Stimulated activated CD8-positive, alpha-beta memory T cell treated with anti-CD3 and anti-CD28 coated beads, Interleukin-15, amount 100 ng/mL, for 48 hours (primary cell): ENCODE measurements at regions not wholly inside any gene's neighbourhood (a gene's known extent, or its start where the extent isn't known, plus 50 kb on each side); places are given as distances from the start of the nearest gene placed in this dataset.
A peak's percentile ranks its signal among the peaks of the same experiment; 100 is the strongest.
"Not testable (repeated sequence)": the region's sequence is repeated elsewhere in the genome, so short reads cannot be mapped to it uniquely, and the experiment has no call there.

ENCODE experiments used
- DNase-seq, 2 donors: peaks; one replicate each; pipeline ENCODE4 v3.0.0-alpha.2; 2020; ENCODE audit warnings: low read depth in 2 of 2

DNA sequence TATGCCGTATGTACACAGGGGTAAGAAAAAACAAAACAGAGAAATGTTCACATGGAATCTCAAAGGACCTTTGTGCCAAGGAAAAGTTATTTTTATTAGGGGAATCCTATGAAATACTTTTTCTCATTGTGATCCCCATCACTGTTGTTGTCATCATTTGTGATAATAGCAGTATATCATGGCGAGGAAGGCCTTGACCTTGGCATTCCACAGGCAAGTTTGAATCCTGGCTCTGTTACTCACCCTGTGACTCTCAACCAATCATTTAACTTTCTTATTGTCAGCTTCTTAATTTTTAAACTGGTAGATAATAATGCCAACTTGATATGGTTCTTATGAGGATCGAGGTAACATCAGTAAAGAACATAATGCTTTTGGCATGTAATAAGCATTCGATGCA, 142.2 kb upstream of the DDHD1 start:
- DNase-seq = no peak

DNA sequence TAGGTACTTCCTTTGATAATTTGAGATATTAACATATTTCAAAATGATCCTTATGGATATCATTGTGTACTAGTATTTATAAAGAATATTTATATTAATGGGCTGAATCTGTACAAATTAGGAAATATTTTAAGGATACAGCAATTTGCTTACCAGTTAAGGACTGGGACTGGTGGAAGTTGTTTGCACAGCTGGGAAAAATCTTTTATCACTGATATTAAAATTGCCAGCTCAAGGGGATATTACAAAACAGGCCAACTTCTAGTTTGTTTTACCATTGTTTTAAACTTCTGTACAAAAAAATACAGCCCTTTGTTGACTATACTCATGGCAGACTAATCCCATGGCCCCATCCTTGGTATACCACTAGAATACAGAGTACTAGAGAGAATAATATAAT, 133.2 kb upstream of the DDHD1 start:
- no peak for DNase-seq

DNA sequence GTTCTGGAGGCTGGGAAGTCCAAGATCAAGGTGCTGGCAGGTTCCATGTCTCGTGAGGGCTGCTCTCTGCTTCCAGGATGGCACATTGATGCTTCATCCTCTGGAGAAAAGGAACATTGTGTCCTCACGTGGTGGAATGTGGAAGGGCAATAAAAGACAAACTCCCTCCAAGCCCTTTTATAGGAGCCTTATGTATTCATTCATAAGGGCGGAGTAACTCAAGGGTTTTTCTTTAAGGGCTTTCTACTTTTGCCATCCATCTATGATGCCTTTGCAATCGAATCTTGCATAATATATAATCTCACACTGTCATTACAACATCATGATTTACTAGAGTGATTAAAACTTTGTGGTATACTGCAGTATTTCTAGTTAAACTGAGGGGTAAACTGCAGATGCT, 132.7 kb upstream of the DDHD1 start:
- DNase-seq = no peak

DNA sequence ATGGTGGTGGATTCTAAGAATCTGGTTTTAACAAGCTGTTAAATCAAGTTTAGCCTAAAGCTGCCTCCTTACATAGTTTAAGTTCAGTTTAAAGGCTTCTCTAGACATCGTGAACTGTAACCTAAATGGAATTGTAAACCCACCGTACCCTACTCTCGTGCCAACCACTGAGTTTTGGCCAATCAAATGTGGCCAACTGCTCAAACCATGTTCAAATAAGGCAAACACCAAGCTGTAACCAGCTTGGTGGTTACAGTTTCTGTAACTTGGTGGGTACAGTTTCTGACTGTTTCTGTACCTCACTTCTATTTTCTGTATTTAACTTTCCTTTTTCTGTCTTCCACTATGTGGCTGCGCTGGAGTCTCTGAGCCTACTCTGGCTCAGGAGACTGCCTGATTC, 131.9 kb upstream of the DDHD1 start:
- no peak for DNase-seq

DNA sequence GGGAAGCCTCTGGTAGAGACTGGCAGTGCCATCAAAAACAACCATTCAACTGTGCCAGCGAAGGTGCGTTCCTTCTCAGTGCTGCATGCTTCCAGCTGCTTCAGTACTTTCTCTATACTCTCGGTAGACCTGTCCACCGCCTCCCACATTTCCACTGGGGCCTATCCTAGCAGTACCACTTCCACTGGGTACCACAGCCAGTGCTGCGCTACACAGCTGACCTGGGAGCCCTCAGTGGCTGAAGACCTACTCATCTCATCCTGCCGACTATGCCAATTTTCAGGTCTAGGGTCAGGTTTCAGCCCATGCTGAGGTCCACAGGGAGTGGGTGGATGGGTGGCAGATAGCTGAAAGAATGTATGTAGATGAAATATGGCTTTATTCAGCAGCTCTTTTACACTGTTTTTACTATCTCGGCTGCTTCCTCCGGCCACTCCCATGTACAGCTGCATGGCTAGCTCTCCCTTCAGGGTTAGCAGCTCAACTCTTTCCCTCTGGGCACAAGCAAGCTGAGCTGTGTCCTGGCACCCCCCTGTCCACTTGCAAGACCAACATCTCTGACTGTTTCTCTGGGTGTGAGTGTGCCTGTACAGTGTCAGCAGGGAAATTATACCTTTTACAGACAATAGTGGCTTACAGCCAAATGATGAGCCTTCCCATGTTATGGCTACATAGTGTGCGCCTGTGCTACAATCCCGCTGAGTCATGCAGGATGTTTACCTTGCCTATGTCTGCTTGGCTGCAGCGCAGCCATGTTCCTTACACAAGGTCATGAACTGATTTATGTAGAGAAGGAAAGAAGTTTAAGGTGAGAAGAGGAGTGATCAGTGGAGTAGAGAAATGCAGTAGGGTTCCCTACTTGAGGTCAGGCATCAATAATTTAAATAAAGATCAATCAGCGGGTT, 125.7 kb upstream of the DDHD1 start:
- no peak for DNase-seq

DNA sequence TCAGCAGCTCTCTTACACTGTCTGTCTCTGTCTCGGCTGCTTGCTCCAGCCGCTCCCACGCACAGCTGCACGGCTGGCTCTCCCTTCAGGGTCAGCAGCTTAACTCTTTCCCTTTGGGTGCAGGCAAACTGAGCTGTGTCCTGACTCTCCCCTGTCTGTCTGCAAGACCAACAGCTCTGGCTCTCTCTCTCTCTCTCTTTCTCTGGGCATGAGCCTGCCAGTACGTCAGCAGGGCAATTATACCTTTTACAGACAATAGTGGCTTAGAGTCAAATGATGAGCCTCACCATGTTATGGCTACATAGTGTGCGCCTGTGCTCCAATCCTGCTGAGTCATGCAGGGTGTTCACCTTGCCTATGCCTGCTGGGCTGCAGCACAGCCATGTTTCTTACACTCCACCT, 120.5 kb upstream of the DDHD1 start:
- DNase-seq = no peak

DNA sequence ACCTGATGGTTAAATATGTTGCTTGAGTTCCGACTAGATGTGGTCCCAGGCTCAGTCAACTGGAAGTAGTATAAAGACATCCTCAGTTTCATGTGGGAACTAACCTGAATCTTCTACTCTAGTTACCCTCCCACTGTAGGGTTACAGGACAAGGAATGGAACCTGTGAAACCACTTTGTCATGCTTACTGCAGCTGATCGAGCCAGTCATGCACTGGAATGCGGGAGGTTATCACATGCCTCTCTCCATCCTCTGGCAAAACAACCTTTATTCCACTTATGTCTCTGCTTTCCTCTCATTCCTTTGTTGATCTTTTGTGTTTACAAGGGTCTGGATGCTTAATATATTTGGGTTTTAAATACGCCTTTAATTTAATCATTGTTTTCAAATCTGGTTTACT, 111.9 kb upstream of the DDHD1 start:
- DNase-seq = no peak

DNA sequence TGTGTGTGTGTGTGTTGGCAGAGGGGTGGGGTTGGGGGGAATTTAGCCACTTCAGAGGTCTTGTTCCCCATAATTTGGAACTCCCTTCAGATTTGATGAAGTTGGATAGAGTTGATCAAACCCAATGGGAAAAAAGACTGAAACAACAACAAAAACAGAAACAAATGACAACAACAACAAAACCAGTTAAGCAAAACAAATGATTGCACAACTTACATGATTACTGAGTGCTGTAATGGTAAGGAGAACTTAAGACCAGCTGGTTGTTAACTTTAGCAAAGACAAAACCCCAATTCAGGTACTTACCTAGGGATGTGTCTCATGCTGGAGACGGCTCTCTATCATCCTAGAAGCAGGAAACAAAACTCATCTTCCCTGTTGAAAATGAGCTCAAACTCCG, 107.8 kb upstream of the DDHD1 start:
- DNase-seq = no peak

DNA sequence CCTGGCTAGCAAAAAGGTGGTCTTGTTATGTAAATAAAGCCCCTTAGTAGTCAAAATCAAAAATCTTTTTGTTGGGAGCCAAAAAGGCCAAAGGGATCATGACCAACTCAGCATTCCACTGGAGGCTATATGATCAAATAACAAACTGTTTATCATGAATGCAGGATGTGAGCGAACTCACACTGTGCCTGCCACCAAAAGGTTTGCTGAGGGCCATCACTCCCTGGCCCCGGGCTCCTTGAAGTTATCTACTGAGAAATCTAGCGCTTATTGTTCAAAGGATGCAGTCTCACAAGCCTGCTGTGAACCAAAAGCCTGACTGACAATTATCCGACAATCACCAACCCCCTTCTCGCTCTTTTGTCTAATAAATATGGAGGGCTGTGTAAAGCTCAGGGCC, 107.2 kb upstream of the DDHD1 start:
- DNase-seq = no peak

DNA sequence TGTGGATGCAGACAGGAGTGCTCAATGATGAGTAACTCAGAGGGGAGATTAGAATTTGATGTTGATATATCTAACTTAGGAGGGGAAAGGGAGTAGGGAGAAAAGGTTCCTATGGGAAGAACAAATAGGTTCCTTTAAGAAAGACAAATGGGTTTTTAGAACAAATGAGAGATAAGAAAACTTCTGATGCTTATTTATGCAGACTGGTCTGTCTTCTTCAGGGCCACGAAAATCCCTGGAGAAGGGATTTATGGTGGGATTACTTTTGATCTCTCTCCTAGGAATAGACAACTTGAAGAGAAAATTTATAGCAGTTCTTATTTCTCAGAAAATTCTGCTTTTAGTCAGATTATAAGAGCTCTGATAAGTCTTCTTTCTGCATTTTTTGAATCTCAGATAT, 99.0 kb upstream of the DDHD1 start:
- no peak for DNase-seq

DNA sequence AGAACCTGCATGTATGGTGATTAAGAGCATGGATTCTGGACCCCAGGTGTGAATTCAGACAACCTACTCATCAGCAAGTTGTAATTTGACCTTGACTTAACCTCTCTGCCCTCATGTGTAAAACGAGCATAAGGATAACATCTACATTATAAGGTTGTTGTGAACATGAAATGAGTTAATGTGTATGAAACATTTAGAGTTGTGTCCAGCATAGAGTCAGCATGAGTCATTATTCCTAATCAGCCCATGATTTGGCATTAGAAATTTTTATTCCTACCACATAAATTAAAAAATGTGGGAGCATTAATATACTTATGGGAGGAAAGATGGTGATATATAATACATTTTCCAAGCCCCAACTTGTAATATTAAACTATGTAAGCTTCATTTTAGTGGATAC, 95.9 kb upstream of the DDHD1 start:
- DNase-seq = no peak

DNA sequence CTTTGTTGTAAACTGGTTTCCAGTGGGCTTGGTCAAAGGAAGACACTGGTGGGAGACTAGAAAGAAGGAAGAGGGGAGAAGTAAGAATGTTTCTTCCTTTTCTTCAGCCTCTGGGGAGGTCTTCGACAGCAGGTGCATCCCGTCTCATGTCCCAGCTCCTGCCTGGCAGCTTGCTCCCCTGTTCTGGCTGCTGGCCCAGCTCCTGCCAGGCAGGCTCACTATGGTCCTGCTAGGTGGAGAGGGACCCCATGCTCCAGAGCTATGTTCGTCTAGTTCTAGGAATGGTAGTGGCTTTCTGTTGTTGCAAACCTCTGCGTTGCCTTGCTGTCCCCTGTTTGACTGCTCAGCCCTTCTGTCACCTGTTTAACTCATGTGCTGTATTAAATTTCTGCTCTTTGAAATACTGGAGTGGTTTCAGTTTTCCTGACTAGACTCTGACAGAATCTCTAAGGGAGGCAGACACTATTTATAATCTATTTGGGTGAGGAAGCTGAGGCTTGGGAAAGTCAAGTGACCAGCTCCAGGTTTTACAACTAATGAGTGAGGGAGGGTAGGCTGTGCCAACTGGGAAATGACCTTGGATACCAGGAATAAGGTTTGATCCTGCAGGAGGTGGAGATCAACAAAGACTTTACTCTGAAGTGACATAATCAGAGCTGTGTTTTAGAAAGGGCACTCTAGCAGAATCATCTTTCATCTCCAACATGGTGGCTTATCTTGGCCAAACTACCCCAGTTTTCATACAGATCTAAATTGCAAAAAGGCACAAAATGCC, 94.7 kb upstream of the DDHD1 start:
- no peak for DNase-seq

DNA sequence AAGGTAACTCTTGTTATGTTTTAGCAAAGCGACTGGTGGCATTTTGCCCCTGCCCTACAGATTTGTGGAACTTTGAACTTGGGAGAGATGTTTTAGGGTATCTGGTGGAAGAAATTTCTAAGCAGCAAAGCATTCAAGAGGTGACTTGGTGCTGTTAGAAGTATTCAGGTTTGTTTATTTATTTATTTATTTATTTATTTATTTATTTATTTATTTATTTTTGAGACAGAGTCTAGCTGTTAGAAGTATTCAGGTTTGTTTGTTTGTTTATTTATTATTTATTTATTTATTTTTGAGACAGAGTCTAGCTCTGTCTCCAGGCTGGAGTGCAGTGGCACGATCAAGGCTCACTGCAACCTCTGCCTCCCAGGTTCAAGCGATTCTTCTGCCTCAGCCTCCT, 89.8 kb upstream of the DDHD1 start:
- not testable (repeated sequence) for DNase-seq

DNA sequence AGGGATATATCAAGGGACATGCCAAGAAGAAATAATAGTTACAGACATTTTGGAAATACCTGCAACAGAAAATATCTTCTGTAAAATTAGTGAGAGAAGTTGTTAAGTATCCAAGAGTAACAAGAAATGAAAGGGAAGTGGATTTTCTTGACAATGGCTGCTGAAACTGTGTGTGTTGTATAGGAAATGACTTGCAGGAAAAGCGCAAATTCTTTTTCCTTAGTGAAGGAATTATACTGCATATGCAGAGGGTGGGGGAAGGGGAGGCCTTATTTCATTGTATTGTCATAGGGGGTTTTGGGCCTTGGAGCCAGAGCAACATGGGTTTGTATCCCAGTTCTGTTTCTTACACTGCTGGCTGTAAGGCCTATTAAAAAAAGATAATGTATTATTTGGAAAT, 84.4 kb upstream of the DDHD1 start:
- DNase-seq = no peak

DNA sequence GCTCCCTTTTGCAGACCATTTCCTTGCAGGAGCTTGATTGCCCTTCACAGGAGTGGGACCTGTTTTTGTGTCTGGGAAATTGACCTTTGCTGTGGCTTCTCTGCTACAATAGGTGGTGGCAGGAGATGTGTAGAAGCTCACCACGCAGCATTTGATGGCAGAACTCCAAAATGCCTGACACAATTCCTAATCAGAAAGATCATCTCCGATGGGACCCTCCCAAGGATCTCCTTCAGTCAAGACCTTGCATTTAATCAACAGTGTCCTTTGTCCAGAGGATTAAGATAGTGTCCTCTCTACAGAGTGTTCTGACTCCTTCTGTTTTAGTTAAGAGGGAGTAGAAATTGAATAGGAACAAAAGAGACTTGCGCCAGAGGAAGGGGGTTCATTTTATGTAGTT, 83.6 kb upstream of the DDHD1 start:
- DNase-seq = no peak

DNA sequence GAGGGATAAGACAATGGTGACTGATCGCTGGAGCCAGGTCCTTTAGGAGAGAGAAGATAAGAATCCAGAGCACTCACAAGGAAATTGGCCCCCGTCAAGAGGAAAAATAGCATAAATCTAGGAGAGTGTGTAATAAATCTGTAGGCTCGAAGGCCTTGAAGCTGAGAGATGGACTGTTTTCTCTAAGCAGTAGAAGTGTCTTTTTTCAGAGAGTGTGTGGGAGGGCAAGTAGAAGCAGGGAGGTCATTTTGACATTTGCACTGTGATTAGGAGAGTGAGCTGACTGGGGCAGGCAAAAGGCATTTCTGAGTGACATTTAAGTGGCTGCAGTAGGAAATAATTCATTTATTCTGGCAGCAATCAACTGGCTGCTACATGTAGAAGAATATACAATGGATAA, 78.0 kb upstream of the DDHD1 start:
- no peak for DNase-seq

DNA sequence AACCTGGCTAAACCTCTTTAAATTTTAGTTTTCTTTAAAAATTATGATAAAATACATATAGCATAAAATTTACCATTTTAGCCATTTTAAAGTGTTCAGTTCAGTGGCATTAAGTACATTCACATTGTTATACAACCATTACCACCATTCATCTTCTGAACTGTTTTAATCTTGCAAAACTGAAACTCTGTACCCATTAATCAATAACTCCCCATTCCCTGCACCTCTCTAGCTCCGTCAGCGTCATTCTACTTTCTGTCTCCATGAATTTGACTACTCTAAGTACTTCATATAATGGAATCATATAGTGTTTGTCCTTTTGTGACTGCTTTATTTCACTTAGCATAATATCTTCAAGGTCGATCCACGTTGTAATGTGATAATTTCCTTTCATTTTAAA, 75.8 kb upstream of the DDHD1 start:
- DNase-seq = no peak

DNA sequence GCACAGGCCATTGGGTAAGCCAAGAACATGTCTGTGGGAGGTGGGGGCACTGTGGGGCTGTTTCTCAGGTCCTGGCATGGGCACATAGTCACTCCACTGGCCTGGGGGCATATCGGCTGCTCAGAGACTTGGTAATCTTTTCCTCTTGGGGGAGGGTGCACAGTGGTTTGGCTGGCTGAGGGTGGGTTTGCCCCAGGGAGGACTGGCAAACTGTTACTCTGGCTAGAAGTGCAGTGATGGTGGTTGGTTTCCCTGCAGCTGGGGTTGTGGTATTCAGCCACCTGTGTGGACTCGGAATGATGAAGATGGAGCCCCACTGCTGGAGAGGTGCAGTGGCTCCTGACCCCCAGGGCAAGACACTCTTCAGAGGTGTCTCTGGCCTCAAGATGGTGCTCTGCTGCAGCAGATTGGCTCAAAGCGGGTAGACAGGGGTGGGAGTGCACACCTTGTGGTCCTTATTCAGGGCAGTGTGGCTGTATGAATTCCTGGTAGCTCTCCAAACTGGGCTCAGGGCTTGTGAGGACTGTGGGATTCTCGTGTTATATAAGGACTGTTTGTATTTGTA, 74.1 kb upstream of the DDHD1 start:
- DNase-seq = no peak

DNA sequence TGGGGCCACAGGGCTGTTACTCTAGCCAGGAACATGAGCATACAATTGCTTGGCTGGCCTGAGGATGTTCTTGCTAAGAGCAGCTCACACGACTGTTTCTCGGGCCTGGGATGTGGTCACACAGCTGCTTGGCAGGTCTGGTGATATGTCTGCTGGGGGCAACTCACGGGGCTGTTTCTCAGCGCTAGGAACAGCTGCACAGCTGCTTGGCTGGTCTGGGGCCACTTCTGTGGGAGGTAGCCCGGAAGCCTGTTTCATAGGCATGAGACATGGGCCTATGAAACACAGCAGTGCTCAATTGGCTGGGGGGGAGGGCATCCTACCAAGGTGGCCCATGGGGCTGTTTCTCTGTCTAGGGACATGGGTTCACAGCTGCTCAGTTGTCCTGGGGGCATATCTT, 73.4 kb upstream of the DDHD1 start:
- no peak for DNase-seq

DNA sequence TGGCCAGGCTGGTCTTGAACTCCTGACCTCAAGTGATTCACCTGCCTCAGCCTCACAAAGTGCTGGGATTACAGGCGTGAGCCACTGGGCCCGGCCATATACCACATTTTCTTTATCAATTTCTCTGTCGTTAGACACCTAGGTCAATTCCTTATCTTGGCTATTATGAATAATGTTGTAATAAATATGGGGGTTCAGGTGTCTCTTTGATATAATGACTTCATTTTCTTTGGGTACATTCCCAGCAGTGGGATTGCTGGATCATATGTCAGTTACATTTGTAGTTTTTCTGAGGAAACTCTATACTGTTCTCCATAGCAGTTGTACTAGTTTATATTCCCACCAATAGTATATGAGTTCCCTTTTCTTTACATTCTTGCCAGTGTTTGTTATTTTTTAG, 67.8 kb upstream of the DDHD1 start:
- no peak for DNase-seq

DNA sequence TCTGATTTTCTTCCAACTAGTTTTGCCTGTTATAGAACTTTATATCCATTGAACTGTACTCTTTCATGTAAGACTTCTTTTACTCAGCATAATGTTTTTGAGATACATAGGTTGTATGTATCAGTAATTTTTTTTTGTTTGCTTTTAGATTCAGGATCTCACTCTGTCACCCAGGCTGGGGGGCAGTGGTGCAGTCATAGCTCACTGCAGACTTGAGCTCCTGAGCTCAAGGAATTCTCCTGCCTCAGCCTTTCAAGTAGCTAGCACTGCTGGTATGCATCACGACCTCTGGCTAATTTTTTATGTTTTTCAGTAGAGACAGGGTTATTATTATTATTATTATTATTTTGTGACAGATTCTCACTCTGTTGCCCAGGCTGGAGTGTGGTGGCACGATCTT, 65.0 kb upstream of the DDHD1 start:
- no peak for DNase-seq

DNA sequence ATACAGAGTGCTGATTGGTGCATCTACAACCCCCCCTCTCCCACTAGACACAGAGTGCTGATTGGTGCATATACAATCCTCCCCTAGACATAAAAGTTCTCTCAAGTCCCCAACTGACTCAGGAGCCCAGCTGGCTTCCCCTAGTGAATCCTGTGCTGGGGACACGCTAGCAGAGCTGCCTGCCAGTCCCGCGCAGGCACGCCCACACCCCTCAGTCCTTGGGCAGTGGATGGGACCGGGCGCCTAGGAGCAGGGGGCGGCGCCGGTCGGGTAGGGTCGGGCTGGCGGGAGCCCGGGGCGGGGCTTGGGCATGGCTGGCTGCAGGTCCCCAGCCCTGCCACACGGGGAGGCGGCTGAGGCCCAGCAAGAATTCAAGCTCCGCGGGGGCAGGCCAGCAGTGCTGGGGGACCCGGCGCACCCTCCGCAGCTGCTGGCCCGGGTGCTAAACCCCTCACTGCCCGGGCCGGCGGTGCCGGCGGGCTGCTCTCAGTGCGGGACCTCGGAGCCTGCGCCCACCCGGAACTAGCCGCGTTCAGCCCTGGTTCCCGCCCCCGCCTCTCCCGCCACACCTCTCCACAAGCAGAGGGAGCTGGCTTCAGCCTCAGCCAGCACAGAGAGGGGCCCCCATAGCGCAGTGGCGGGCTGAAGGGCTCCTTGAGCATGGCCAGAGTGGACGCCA, 64.3 kb upstream of the DDHD1 start:
- peak; percentile 76 to 77 for DNase-seq
